ENCODE measurements at regions not wholly inside any gene's neighbourhood (a gene's known extent, or its start where the extent isn't known, plus 50 kb on each side); places are given as distances from the start of the nearest gene placed in this dataset.
A peak's percentile ranks its signal among the peaks of the same experiment; 100 is the strongest.
"Not testable (repeated sequence)": the region's sequence is repeated elsewhere in the genome, so short reads cannot be mapped to it uniquely, and the experiment has no call there.

DNA sequence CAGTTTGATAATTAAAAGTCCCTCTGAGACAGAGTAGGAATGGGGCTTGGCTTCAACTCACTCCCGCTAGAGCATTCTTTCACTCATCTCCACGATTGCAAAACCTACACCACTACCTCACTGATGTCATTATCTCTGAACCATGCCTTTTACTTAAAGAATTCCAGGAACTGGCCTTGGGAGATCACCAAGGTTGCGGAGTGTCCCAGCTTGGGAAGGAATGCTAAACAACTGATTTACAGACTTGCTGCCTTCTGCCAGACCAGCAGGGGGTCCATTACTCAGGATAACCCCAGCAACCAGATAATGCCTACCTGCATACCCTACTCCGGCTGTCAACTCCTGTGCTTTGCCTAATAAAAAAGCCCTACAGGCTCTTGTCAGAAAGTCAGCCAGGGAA, 102.2 kb upstream of the RALGAPA2 start:
- DNase-seq (ENCODE audit: extremely low read depth in 1 of 11, low read depth in 9 of 11, low spot score in 4 of 11): peak in 1 of 11 donors; percentile 15

DNA sequence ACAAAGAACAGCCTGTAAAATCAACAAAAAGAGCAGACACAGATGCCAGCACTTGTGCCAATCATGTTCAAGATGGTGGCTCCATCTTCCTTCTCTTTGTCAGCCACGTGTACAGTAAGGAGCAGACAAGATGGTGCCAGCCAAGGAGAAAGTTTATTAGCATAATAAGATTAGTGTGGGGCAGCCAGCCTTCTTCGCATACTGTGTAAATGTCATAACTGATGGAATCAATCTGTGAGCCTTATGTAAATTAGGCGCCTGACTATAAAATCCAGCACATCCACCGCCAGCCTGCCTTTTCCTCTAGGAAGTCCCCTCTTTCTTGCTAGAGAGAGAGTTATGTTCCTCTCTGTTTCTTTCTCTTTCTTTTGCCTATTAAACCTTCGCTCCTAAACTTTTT, 99.7 kb upstream of the RALGAPA2 start:
- DNase-seq (ENCODE audit: extremely low read depth in 1 of 11, low read depth in 9 of 11, low spot score in 4 of 11): peak in 2 of 11 donors; percentile 12 to 14

DNA sequence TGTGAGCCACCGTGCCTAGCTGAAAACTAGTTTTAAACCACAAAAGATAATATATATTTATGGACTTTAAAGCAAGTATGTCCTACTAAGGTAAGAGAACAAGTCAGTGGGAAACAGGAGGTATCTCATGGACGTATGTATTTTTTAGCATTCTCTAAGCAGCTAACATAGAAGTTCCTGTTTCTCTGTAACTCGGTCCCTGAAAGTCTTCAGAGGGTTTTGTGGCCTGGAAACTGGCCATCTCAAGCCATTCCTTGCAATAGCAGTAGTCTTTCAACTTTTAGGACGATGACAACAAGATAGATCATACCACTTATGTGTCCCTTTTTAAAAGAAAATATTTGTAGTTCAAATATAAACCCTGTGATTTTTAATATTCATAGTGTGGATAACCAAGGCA, 95.6 kb upstream of the RALGAPA2 start:
- DNase-seq (ENCODE audit: extremely low read depth in 1 of 11, low read depth in 9 of 11, low spot score in 4 of 11): no peak

DNA sequence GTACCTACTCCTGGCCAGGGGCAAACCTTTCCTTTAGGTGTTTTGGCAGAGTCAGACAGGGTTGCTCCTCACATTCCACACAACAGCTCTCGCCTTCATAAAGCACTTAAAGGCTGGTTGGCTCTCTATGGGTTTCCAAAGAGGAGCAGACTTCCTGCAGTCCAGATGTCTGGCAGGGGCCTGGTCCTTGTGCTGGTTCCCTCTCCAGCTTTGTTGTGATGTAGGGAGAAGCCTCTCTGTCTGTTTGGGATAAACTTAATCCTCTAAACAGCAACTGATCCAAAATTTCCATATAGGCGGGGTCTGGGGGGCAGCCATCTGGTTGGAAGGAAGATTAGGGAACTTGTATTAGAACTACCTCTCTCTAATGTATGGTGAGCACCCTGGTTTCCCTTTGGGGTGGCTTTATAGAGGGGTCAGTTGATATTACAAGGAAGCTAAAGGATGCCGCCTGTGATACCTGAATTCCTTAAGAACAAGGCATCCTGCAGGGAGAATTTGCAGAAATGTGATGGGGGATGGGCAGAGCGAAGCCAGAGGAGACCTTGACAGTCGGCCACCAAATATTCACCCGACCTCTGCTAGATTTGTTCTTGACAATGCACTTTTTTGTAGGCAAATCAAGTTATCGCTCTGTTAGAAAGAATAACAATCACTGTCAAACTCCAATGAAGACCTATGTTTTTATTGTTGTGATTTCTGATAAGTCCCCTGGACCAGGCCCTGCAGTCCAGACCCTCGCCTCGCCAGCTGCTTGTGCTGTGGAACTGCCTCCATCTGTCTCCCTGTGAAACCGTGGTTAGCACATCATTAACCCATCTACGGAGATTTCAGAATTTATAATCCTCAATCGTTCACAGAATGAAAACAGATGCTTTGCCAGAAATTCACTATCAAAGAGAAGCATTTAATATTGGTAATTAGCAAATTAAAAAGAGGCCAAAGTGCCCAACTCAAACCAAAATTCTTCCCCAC, 94.0 kb upstream of the RALGAPA2 start:
- no peak for DNase-seq (ENCODE audit: extremely low read depth in 1 of 11, low read depth in 9 of 11, low spot score in 4 of 11)

DNA sequence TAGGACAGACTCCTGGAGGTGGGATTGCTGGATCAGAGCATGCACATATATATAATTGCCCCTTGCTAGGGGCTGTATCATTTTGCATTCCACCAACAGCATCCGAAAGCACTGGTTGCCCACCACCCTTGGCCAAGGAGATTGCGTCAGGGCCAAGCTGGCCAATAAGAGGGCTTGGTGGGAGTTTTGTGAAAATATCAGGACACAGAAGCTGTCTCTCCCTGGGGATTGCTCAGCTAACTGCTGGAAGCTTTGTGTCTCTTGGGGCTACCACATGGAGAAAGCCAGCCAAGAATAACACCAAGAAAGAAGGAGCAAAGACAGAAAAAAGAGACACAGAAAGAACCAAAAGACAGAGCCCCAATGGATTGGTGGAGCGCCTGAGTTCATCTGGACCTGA, 90.6 kb upstream of the RALGAPA2 start:
- DNase-seq (ENCODE audit: extremely low read depth in 1 of 11, low read depth in 9 of 11, low spot score in 4 of 11): no peak

DNA sequence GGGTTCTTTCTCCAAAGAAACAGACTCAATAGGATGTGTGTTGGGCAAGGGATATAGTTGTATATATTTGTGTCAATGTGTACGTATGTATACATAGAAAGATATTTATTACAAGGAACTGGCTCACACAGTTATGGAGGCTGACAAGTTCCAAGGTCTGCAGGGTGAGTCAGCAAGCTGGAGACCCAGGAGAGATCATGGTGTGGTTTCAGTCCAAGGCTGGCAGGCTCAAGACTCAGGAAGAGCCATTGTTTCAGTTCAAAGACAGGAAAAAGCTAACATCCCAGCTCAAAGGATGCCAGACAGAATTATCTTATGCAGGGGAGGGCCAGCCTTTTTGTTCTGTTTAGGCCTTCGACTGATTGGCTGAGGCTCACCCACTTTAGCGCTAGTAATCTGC, 89.9 kb upstream of the RALGAPA2 start:
- no peak for DNase-seq (ENCODE audit: extremely low read depth in 1 of 11, low read depth in 9 of 11, low spot score in 4 of 11)

DNA sequence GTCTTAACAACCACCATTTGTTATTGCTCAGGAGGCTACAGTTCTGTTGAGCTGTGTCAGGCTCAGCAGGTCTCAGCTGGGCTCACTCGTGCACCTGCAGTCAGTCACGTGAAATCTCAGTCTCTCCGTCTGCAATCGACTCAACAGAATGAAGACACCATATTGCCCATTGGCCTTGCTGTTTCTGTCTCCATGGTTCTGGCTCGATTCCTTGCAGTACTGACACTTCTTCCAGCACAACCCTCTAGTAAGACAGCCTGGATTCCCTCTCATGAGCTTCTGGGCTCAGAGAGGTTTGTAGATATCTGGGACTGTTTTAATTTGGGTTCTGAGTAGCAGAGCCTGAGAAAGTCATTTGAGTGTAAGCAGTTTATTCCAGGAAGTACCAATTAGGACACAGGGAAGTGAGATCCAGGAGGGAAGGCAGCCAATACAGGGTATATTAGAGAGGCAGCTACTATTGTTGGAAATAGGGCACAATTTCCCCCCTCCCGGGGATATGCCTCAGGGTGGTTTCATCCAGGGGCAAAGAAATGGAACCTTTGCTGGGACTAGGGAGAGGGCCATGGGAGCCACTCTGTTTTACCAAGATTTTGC, 87.4 kb upstream of the RALGAPA2 start:
- DNase-seq (ENCODE audit: extremely low read depth in 1 of 11, low read depth in 9 of 11, low spot score in 4 of 11): no peak

DNA sequence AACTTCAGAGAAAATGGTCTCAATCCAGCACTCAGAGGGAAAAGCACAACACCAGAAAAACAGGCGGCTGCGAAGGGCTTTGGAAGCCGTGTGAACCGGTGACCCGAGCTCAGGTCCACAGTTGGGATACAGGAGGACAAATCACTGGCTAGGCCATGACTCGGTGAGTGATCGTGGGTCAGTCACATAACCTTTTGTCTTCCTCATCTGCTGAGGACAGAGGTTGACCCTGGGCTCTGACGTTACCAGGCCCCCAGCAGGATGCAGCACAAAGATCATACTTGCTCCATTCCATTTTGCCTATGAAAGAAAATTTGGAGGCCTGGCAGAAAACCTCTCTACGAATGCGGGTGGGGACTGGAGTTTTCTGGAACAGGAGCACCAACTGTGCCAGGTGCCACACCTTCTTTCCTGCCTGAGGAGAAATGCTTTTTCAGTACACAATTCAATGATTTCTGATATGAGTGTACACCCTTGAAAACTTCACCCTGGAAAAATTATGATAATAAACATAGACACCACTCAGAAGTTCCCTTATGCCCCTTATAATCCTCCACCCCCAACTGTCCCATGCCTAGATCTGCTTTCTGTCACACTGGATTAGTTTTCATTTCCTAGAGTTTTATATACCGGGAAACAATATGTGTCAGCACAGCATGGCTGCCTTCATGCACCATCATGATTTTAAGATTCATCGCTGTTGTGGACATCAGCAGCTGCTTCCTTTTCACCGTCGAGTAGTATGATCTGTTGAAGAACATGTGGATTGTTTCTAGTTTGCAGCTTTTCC, 85.3 kb upstream of the RALGAPA2 start:
- no peak for DNase-seq (ENCODE audit: extremely low read depth in 1 of 11, low read depth in 9 of 11, low spot score in 4 of 11)

DNA sequence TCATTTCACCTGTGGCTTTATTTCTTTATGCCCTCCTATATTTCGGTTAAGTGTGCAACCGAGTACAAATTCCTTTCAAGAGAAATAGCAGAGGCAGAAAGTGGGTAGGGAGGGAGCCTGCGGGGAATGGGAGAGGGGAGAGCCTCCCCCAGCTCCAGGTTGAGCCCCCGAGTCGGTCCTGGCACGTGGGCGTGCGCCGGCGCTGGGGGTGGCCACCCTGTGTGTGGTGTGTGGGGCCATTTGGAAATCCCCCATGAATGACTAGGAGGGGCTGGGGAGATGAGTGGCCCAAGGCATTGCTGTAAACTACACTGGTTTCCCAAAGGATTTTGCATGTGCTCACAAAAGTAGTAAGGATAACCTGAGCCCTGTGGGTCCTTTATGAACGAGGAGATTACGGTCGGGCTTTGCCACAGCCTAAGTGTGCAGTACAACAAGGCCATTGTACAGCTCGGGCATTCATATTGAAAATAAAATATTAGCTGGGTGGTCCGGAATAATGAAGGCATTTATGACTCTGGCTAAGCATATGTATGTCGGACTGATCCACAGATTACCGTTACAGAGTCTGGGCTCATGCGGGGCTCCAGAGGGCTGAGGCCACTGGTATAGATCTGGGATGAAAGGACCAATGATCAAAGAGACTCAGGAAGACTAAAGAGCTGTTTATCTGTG, 84.5 kb upstream of the RALGAPA2 start:
- DNase-seq (ENCODE audit: extremely low read depth in 1 of 11, low read depth in 9 of 11, low spot score in 4 of 11): no peak

DNA sequence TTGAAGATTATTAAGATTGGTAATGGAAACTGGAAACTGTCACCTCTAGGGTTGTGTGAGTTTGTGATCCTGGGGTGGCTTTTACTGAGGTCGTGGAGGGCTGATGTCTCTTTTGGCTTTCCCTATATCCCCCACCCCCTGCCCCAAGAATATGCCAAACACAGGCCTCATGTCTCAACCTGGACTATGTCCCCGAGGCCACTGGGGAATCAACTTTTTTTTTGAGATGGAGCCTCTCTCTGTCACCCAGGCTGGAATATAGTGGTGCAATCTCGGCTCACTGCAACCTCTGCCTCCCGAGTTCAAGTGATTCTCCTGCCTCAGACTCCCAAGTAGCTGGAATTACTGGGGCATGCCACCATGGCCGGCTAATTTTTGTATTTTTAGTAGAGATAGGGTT, 83.3 kb upstream of the RALGAPA2 start:
- no peak for DNase-seq (ENCODE audit: extremely low read depth in 1 of 11, low read depth in 9 of 11, low spot score in 4 of 11)

DNA sequence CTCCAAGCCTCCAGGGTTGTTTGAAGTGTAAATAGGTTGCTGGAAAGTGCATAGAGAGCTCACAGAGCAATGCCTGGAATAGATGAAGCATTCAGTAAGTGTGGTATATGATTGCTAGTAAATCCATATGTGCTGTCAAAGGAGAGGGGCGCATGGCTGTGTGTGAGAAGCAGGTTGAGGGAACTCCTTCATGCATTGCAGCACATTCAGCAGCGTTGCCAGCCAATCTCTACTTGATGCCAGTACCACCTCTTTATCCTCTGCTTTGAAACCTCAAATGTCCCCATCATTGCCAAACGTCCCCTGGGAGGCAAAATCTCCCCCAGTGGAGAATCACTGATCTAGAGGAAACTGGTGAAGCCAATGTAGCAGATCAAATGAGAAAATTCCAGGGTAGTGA, 82.7 kb upstream of the RALGAPA2 start:
- DNase-seq (ENCODE audit: extremely low read depth in 1 of 11, low read depth in 9 of 11, low spot score in 4 of 11): no peak

DNA sequence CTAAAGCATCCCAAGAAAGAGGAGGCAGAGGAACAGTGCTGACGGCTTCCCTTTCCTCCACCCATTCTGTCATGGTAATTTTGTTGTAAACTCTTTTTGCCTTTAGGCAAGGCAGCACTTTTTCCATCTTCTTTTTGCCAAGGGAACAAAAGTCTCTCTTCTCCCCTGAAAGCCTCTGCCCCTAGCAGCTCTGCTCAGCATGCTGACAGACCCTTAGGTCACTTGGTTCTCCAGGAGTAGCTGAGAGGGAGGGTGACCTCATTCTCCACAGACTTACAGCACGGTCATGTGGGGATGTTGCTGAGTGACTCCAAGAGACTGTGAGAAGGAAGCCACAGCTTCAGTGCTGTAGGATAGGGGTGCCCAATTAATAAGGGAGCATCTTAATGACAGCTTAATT, 81.1 kb upstream of the RALGAPA2 start:
- no peak for DNase-seq (ENCODE audit: extremely low read depth in 1 of 11, low read depth in 9 of 11, low spot score in 4 of 11)

DNA sequence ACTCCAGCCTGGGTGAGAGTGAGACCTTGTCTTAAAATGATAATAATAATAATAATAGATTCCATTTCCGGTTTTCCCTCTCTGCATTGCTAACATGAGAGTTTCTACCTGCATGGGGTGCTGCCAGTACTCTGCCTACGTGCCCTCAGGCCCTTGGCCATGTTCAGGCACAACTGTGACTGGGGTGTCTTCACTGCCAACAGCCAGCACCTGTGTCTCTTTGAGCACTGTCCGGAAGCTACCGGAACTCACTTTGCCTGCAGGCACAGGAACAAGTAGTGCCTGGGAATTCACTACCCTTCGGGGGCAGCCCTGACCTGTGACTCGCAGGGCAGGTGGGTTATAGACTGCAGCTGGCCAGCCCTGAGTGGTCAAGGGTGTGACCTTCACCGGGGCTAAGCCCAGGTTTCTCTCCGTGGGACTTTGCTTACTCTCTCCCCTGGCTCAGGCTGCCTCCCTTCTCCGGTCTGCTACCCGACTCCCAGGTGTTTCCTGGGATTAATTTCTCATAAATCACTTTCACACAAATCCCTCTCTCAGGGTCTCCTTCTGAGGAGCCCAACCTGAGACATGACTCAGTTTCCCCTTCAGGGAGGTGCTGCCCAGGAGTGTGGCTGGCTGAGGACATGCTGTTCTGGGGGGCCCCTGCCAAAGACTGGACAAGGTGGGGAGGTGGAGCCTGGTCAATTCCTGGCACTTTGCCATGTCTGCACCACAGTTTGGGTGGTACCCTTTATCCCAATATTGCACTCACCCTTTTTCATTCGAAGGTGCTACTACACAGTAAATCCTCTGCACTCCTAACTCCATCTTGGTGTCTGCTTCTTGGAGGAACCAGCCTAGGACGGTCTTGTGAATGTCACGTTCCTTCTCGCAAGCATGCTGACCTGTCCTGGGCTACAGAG, 79.5 kb upstream of the RALGAPA2 start:
- DNase-seq (ENCODE audit: extremely low read depth in 1 of 11, low read depth in 9 of 11, low spot score in 4 of 11): no peak

DNA sequence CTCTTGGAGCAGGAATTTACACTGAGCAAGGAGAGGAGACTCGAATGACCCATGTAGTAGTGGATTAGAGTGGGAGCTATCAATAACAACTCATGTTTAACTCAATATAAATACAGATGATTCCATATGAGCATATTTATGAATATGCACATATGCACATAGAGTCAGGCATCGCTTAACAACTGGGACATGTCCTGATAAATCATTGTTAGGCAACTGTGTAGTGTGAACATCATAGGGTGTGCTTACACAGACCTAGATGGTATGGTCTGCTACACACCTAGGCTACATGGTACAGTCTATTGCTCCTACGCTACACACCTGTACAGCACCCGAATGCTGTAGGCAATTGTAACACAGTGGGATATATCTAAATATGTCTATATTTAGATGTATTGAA, 75.9 kb upstream of the RALGAPA2 start:
- no peak for DNase-seq (ENCODE audit: extremely low read depth in 1 of 11, low read depth in 9 of 11, low spot score in 4 of 11)

DNA sequence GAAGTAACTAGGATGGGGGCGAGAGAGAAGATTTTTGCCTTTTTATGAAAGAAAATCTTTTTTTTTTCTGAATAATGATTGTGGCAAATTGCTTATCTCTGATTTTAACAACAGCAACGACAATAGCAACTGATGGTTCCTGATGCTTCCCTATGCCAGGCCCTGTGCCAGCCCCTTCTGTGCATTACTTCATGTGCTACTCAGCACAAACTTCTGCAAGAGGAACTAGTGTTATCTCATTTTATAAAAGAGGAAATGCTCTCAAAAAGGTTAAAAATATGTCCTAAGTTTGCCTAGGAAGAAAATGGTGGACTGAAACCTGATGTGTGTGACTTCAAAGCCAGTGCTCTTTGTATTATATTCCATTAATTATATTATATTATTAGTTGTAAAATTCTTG, 74.0 kb upstream of the RALGAPA2 start:
- DNase-seq (ENCODE audit: extremely low read depth in 1 of 11, low read depth in 9 of 11, low spot score in 4 of 11): no peak

DNA sequence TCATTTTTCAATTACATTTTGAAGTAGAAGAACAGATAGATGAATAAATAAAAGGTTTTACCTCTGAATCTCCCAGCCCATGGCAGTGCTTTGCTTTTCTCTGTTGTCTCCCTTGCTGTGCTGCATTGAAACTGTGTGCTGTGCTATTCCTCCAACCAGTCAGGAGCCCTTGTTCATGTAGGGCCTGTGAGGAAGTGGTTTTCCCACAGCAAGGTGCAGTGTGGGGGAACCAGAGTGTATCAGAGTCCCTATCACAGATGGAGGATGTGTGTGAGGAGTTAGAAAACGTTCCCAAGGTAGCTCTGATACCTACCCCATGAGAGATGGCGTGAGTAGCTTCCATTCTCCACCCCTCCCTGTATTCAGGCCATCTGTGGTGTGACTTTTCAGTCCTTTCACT, 72.8 kb upstream of the RALGAPA2 start:
- DNase-seq (ENCODE audit: extremely low read depth in 1 of 11, low read depth in 9 of 11, low spot score in 4 of 11): no peak

DNA sequence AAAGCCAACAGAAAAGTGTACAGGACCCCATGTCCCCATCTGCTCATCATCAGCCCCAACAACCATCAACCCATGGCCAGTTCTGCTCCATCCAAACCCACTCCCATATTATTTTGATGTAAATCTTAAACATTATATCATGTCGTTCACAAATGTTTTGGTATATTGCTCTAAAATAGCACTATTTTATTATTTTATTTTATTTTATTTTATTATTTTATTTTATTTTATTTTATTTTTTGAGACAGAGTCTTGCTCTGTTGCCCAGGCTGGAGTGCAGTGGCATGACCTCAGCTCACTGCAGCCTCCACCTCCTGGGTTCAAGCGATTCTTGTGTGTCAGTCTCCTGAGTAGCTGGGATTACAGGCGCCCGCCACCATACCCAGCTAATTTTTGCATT, 72.0 kb upstream of the RALGAPA2 start:
- DNase-seq (ENCODE audit: extremely low read depth in 1 of 11, low read depth in 9 of 11, low spot score in 4 of 11): not testable (repeated sequence)

DNA sequence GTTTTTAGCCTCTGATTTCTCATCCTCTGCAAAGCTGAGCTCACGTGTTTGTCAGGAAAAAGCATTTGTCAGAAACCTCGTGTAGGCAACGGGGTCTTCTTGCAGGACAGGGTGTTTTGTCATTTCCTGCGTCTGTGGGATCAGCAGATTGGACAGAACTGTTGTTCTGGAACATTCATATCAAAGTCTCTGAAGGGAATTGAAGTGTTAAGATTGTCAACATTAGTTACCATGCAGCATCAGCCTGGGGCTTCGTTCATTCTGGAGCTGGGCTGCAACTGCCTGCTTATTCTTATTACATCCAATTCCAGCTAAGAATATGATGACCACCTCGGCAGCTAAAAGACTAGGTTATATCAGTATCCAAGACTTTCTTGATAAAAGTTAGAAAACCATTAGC, 71.0 kb upstream of the RALGAPA2 start:
- DNase-seq (ENCODE audit: extremely low read depth in 1 of 11, low read depth in 9 of 11, low spot score in 4 of 11): no peak

All from renal cortex interstitium (tissue), 11 donors.